Epidermal melanocyte (primary cell): ENCODE measurements at regions not wholly inside any gene's neighbourhood (a gene's known extent, or its start where the extent isn't known, plus 50 kb on each side); places are given as distances from the start of the nearest gene placed in this dataset.

Experiments
- DNase-seq: peaks from one replicate; pipeline ENCODE4 v3.0.0; 2011; ENCODE audit warnings: low spot score; ENCODE audit not compliant: insufficient read length

GRCh38 chr14:49467091-49467490 is 119.1 kb downstream of the RPS29 start:
- DNase-seq, result no peak

DNA sequence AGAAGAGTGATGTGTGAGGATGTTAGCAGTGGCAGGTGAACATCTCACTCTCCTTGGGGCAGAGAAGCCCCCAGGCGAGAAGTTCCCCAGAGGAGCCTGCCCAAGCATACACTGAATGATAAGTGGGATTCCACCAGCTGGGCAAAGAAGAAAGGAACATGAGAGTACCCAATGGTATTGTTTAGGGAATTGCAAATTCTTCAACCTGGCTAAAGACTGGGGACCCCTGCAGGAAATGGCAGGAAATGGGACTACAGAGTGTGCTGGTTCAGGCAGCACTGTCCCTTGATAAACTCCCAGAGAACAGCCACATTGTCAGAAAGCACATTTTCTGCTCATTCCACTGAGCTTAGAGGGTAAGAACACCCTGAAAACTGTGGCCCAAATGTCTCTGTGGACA is 121.3 kb downstream of the RPS29 start:
- DNase-seq, result no peak

- DNase-seq, result no peak
Measured at GRCh38 chr14:49463146-49463545, 123.0 kb downstream of the RPS29 start.

- DNase-seq, result no peak
Measured at GRCh38 chr14:49461529-49462401, 124.4 kb downstream of the RPS29 start.

- no peak for DNase-seq
Measured at GRCh38 chr14:49460662-49461061, 125.5 kb downstream of the RPS29 start.

DNA sequence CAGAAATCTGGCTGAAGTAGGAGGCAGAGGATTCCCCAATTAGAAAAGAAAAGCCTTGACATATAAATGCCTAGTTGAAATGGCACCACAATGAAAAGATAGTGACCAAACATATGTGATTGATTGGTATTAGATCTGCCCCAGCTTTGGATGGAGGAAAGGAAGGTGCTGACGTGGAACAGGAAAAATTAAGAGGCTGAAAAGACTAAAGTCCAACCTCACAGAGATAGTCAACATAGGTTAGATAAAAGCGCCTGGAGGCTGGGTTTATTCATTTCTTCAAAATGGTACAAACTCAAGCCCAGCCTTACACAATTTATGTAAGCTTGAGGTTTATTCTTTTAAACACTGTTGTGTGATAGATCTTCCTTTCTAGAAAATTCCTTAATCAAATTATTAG is 129.6 kb downstream of the RPS29 start:
- no peak for DNase-seq

GRCh38 chr14:49451938-49452337 is 134.2 kb downstream of the RPS29 start:
- no peak for DNase-seq

GRCh38 chr14:49449749-49450148 is 136.4 kb downstream of the RPS29 start:
- no peak for DNase-seq

- DNase-seq, result no peak
Measured at GRCh38 chr14:49447540-49448107, 138.6 kb downstream of the RPS29 start.

DNA sequence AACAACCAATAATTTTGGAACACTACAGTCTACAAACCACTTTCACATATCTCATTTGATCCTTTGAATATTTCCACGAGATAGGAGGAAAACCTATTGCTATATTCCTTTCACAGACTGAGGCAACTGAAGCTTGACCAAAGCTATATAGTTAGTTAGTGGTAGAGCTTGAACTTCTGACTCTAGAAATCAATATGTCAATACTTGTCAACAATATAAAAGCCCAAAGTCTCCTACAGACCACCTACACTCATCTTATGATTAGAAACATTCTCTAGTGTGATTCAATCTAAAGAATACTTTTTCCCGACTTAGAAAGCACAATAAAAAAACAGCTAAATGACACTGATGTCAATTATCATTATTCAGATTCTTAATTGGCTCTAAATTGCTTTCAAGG is 139.4 kb downstream of the RPS29 start:
- DNase-seq, result no peak

DNA sequence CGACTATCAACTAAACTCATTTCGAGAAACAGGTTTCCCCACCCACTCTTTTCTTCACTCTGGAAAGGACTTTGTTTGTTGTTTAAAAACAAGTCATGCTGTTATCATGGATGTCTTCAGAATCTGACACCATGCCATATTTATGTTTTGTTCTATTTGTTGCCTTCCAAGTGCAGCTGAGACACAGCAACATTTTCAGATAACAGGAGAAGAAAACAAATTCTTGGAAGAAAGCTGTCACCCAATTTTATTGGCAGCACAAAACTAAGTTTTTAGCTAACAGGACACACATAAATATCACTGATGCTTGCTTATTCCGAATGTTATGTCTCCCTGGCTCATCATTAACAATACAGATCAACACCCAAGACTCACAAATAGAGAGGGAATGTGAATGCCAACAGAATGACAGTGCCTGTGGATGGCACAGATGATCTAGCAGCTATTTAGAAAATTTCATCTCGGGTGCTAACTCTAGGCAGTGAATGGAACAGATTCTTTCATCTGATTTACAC is 147.9 kb downstream of the RPS29 start:
- no peak for DNase-seq

- no peak for DNase-seq
Measured at GRCh38 chr14:49428076-49428475, 158.1 kb downstream of the RPS29 start.

GRCh38 chr14:49427117-49427516 is 159.1 kb downstream of the RPS29 start:
- DNase-seq, result no peak

- no peak for DNase-seq
Measured at GRCh38 chr14:49425921-49426320, 160.3 kb downstream of the RPS29 start.

- no peak for DNase-seq
Measured at GRCh38 chr14:49424436-49425331, 161.5 kb downstream of the RPS29 start.

DNA sequence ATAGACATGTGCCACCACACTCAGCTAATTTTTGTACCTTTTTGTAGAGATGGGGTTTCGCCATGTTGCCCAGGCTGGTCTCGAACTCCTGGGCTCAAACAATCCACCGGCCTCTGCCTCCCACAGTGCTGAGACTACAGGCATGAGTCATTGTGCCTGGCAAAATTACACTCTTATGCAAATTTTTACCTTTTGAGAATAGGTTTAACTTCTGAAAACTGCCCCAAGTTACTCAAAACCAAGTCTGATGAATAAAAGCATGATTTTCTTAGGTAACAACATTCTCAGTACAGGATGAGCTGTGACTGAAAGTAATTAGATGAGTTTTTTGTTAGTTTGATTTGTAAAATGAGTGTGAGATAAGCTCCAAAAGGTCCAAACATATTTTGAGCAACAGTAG is 166.0 kb downstream of the RPS29 start:
- no peak for DNase-seq

GRCh38 chr14:49418789-49419188 is 167.4 kb downstream of the RPS29 start:
- DNase-seq, result no peak

DNA sequence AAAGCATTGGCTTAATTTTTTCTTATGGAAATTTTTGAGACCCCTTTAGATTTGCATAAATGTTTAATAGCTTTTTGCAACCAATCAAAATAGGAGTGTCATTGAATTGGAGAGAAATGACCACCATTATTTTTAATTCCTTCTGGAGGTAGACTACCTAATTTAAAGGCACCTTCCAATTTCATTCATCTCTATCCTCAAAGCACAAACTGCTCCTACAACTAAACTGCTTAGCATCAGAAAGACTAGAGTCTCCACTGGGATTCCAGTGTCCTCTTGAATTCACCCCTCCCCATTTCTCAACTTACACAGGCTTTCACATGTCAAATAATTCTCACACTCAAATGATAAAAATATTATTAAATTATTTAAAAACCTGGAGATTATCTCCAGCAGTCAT is 168.4 kb downstream of the RPS29 start:
- DNase-seq, result no peak

DNA sequence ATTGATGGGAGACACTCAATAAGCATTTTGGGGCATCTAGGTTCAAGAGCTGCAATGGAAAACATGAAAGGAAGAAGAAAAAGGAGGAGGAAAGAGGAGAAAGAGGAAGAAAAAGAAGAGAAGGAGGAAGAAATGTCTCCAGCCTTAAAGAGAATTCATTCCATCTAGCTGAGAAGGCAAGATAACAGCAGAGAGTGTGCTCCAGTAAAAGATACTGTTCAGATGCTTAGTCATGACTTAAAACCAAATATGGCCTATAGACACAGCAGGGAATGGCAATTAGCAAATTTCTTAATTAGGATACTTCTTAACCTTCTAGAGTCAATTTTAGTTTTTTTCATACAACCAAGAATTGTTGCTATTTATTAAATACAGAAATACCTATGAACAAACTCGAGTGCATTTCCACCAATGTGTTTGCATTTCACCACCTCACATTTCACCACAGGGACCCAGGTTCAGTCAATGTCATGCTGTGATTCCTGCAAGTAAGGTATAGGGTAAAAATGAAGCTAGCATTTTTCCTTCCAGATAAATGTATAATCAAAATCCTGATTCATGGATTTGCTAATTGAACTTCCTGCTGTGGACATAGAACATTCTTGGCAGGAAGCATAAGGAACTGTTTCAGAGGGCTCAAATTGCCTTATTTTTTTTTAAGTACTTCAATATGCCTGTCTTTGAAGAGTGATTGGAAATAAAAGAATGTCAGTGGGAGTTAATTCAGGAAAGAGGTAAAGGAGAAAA is 177.8 kb downstream of the RPS29 start:
- DNase-seq, result no peak

DNA sequence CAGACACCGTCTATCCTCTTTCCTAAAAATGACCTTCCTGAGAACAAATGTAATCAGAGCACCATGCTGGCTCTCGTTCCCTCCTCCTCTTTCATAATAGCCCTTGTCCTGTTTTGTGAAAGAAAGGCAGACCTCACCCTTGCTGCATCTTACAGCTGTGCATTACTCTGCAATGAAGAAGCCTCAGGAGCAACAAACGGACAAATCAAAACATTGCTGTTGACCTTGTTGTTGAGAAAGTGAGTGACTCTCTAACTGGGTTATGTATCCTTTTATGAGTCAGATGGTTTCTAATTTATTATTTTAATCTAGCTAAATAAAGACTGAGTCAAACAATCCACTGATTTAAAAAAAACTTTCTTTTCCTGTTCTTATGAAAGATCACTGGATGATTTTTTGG is 180.9 kb downstream of the RPS29 start:
- DNase-seq, result no peak

GRCh38 chr14:49401373-49401772 is 184.8 kb downstream of the RPS29 start:
- DNase-seq, result no peak
